ENCODE measurements at regions not wholly inside any gene's neighbourhood (a gene's known extent, or its start where the extent isn't known, plus 50 kb on each side); places are given as distances from the start of the nearest gene placed in this dataset.

DNA sequence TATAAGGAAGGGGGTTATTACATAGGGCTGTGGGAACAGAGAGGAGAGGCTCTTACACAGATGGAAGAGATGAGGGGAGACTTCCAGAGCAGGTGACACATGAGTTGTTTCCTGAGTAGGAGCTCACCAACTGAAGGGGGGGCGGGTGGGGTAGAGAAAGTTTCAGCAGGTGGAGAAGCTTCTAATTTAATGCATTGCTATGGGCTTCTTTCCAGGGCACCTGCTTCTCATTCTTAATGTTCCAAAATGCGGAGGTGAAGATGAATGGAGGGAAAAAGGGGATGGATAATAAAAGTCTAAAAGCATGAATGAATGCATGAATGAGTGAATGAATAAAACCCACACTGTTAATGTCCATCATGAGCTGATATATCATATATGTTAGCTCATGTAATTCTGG lies 439.0 kb upstream of the CCL2 start:
- TF ChIP-seq RAD21 (IDR thresholded peaks at IDR 0.05) (no peak), TAF1 (conservative IDR thresholded peaks at IDR 0.05) (no peak), REST (IDR thresholded peaks at IDR 0.05) (no peak), YY1 (IDR thresholded peaks at IDR 0.05) (no peak), SP1 (IDR thresholded peaks at IDR 0.05) (no peak), JUND (IDR thresholded peaks at IDR 0.05) (no peak), MAX (IDR thresholded peaks at IDR 0.05) (no peak), FOXA1 (IDR thresholded peaks at IDR 0.05) (no peak), HNF4G (IDR thresholded peaks at IDR 0.05) (no peak), ATF3 (IDR thresholded peaks at IDR 0.05) (no peak), HNF4A (conservative IDR thresholded peaks at IDR 0.05) (no peak)
- TF ChIP-seq, protein P1, sequence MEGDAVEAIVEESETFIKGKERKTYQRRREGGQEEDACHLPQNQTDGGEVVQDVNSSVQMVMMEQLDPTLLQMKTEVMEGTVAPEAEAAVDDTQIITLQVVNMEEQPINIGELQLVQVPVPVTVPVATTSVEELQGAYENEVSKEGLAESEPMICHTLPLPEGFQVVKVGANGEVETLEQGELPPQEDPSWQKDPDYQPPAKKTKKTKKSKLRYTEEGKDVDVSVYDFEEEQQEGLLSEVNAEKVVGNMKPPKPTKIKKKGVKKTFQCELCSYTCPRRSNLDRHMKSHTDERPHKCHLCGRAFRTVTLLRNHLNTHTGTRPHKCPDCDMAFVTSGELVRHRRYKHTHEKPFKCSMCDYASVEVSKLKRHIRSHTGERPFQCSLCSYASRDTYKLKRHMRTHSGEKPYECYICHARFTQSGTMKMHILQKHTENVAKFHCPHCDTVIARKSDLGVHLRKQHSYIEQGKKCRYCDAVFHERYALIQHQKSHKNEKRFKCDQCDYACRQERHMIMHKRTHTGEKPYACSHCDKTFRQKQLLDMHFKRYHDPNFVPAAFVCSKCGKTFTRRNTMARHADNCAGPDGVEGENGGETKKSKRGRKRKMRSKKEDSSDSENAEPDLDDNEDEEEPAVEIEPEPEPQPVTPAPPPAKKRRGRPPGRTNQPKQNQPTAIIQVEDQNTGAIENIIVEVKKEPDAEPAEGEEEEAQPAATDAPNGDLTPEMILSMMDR (IDR thresholded peaks at IDR 0.05; ENCODE audit: low read depth, low read length, missing input control) = no peak

All from liver (tissue), 3 donors.